ENCODE measurements at regions not wholly inside any gene's neighbourhood (a gene's known extent, or its start where the extent isn't known, plus 50 kb on each side); places are given as distances from the start of the nearest gene placed in this dataset.

DNA sequence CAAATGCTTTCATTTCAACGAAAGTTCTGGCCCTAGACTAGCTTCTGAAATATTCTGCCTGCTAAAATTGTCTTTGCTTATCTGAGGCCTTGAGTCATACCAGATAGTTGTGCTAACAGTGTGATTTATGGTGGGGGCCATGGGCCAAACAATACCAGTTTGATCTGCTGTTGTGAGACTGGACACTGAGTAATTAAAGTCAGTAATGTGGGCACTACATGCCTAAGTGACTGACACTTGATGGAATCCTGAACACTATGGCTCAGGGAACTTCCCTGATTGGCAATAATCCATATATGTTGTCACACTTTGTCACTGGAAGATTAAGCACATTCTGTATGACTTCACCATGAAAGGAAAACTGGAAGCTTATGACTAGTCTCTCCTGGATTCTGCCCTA lies 127.6 kb upstream of the CYLC2 start:
- TF ChIP-seq POLR2A (IDR thresholded peaks at IDR 0.05; ENCODE audit: low read depth) (no peak), POLR2AphosphoS5 (IDR thresholded peaks at IDR 0.05) (no peak)

Measured in esophagus muscularis mucosa (tissue), 2 donors.